Tibial nerve (tissue), 4 donors: ENCODE measurements at regions not wholly inside any gene's neighbourhood (a gene's known extent, or its start where the extent isn't known, plus 50 kb on each side); places are given as distances from the start of the nearest gene placed in this dataset.

Source experiments
- CTCF ChIP-seq, 5 experiments: fragments of 200-600 bp in 3 of 5; fragments of 450-650 bp in 2 of 5; sonication (generic) in 3 of 5; IDR thresholded peaks; one replicate each; pipeline ENCODE4 v1.5.1; 2016 to 2019; ENCODE audit warnings: antibody characterized with exemption in 5 of 5, mild to moderate bottlenecking in 3 of 5, moderate library complexity in 2 of 5
- EP300 ChIP-seq, 2 donors: sonication (generic); formaldehyde crosslinking; IDR thresholded peaks; one replicate each; pipeline ENCODE4 v1.6.1; 2017; ENCODE audit warnings: antibody characterized with exemption in 2 of 2, mild to moderate bottlenecking in 1 of 2
- POLR2A ChIP-seq, 2 donors: fragments of 450-650 bp; IDR thresholded peaks; one replicate each; pipeline ENCODE4 v1.6.1; 2017; ENCODE audit warnings: antibody characterized with exemption in 2 of 2, mild to moderate bottlenecking in 2 of 2, moderate library complexity in 2 of 2

- TF ChIP-seq EP300 (IDR thresholded peaks at IDR 0.05) (no peak), CTCF (IDR thresholded peaks at IDR 0.05) (no peak), POLR2A (IDR thresholded peaks at IDR 0.05) (no peak)
These were observed 87.4 kb upstream of the SYT13 start for GRCh38 chr11:45373506-45374035.
